ENCODE measurements at regions not wholly inside any gene's neighbourhood (a gene's known extent, or its start where the extent isn't known, plus 50 kb on each side); places are given as distances from the start of the nearest gene placed in this dataset.

DNA sequence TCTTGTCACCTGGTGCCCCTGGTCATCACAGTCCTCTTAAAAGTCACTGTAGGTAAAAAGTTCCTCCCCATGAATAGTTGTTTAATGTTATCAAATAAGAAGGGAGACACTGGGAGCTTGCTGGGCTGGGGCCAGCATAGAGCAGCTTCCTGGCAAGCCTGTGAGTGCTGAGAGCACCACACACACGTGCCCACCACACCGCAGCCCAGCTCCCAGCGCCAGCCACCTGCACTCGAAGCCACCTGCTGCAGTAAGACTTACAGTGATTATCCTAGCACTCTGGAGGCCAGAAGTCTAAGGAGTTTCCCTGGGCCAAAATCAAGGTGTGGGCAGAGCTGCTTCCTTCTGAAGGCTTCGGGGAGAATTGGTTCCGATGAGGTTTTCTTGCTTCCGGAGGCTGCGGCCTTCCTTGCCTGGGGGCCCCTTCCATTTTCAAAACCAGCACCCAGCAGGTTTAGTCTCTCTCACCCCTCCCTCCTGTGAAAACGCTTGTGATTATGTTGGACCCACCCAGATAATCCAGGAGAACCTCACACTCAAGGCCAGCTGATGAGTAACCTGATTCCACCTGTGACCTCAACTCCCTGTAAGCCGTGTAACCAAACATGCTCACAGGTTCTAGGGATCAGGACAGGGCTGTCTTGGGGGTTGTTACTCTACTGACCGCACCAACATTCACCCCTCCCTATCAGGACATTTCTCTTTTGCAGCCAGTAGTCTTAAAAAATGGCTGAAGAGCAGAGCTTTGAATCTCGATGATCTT, 687.2 kb downstream of the TBC1D22A start:
- H3K9me3 ChIP-seq = peaks cover 0 to 16% (median 0%) of the 10 kb centered on the region in 4 donors
- no peak overlapping the region for H3K4me3 ChIP-seq
- H3K36me3 ChIP-seq = no peaks in the 10 kb centered on the region
- H3K27ac ChIP-seq = no peak overlapping the region
- no peaks in the 10 kb centered on the region for H3K27me3 ChIP-seq
- WGBS, 2 donors = 78 to 83% methylated on average over 12 of the region's 12 CpGs
- no peak for DNase-seq (ENCODE audit: low spot score in 2 of 2)
- no peaks in the 10 kb centered on the region for H3K4me1 ChIP-seq
- TF ChIP-seq, protein P1, sequence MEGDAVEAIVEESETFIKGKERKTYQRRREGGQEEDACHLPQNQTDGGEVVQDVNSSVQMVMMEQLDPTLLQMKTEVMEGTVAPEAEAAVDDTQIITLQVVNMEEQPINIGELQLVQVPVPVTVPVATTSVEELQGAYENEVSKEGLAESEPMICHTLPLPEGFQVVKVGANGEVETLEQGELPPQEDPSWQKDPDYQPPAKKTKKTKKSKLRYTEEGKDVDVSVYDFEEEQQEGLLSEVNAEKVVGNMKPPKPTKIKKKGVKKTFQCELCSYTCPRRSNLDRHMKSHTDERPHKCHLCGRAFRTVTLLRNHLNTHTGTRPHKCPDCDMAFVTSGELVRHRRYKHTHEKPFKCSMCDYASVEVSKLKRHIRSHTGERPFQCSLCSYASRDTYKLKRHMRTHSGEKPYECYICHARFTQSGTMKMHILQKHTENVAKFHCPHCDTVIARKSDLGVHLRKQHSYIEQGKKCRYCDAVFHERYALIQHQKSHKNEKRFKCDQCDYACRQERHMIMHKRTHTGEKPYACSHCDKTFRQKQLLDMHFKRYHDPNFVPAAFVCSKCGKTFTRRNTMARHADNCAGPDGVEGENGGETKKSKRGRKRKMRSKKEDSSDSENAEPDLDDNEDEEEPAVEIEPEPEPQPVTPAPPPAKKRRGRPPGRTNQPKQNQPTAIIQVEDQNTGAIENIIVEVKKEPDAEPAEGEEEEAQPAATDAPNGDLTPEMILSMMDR (IDR thresholded peaks at IDR 0.05) = no peak
- TF ChIP-seq EP300 (IDR thresholded peaks at IDR 0.05) (no peak), POLR2A (IDR thresholded peaks at IDR 0.05) (no peak)

DNA sequence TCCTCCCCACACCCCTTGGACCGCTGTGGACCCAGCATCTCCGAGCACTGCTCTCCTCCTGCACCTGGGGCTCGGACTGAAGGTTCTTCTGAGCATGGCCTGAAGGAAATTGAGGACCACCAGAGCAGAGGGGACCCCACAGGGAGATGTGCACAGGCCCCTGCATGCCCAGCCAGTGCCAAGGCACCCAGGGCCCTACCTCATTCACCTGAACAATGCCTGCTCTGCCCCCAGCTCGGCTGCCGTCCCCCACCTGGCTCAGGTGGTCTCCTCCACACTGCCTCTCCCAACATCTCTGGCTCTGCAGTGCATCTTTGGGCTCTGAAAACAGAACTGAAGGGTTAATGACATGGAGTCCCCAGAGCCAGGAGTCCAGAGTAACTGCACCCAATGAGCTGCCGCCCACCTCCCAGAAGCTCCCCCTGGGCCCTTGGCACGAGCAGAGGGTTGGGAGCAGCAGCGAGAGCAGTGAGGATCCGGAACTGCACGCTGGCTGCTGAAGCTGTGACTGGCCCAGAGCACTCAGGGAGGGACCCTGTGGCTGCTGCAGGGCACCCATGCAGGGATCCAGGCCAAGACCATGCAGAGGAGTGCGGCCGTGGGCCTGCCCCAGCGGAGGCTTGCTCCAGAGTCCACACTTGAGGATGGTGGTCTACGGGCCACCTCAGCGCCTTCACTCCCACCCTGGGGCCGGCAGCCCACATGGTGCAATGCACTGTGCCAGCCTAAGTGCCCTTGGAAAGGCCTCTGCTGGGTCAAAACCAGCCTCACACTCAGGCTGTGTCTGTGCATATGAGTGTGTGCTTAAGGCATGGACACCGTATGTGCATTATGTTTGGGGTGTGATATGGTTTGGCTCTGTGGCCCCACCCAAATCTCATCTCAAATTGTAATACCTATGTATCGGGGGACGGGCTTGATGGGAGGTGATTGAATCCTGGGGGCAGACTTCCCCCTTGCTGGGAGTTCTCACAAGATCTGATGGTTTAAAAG, 686.1 kb downstream of the TBC1D22A start:
- TF ChIP-seq POLR2A (IDR thresholded peaks at IDR 0.05) (no peak), EP300 (IDR thresholded peaks at IDR 0.05) (no peak)
- TF ChIP-seq, protein P1 (IDR thresholded peaks at IDR 0.05) = no peak
- H3K4me1 ChIP-seq = no peaks in the 10 kb centered on the region
- WGBS, 2 donors = 77 to 86% methylated on average over 9 to 10 of the region's 19 CpGs
- H3K9me3 ChIP-seq = peaks cover 0 to 11% (median 0%) of the 10 kb centered on the region in 4 donors
- H3K36me3 ChIP-seq = no peaks in the 10 kb centered on the region
- H3K4me3 ChIP-seq = no peak overlapping the region
- H3K27ac ChIP-seq = no peak overlapping the region
- DNase-seq (ENCODE audit: low spot score in 2 of 2) = no peak
- H3K27me3 ChIP-seq = no peaks in the 10 kb centered on the region

DNA sequence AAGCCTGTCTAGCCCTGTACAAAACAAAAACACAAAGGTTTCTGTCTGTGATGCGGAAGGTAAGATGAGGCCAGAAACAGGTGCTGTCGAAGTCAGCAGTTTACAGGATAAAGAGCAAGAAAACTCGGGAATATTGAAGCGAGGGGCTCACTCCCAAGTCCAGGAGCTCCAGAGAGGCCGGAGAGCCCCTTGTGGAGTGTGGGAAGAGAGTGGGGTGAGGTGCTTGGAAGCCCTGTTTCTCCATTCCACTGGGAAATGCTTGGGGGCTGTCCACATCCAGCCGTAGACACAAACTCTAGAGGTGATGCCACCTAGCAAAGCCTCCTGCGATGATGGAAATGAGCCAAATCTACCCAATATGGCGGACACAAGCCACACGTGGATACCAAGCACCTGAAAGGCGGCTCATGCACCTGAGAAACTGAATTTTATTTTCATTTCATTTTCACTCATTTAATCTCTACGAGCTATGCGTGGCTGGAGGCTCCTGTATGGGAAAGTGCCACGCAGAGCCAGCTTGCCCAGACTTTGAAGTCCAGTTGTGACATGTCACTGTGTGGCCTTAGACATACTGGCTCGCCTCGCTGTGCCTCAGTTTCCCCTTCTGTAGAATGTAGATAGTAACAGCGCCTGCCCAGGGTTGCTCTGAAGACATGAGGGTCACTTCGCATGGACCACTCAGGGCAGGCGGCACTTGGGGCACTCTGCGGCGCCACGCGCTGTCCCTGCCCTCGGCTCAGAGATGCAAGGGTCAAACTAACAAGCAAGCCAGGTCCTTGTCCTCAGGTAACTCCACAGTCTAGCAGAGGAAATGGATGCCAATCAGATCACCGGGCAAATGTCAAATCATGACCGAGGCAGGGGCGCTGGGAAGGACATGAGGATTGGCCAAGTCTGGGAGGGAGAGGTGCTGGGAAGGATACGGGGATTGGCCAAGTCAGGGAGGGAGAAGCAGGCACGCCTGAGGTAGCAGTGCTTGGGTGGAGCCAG, 684.7 kb downstream of the TBC1D22A start:
- H3K36me3 ChIP-seq = no peaks in the 10 kb centered on the region
- 89 to 92% methylated on average over 28 of the region's 28 CpGs for WGBS, 2 donors
- DNase-seq (ENCODE audit: low spot score in 2 of 2) = no peak
- H3K9me3 ChIP-seq = peaks cover 0 to 18% (median 0%) of the 10 kb centered on the region in 4 donors
- H3K4me3 ChIP-seq = no peak overlapping the region
- no peaks in the 10 kb centered on the region for H3K4me1 ChIP-seq
- no peak overlapping the region for H3K27ac ChIP-seq
- TF ChIP-seq EP300 (IDR thresholded peaks at IDR 0.05) (no peak), POLR2A (IDR thresholded peaks at IDR 0.05) (no peak)
- TF ChIP-seq, protein P1 (IDR thresholded peaks at IDR 0.05) = no peak
- no peaks in the 10 kb centered on the region for H3K27me3 ChIP-seq

DNA sequence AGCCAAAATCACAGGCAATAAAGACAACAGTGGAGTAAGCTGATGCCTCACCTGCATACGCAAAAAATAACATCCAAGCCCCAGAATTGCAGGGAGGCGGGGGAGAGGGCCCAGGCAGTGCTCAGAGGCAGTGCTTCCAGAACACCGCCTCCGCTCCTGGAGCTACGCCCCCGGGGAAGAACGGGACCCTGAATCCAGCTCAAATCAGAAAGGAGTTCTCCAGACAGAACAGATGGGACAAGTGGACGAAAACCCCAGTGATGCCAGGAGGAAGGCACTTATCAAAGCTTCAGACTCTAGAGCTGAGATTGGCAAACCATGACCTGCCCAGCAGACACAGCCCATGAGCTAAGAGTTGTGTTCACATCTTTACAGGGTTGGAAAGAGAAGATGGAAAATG, 683.9 kb downstream of the TBC1D22A start:
- Histone ChIP-seq H3K27ac (no peak overlapping the region), H3K4me3 (no peak overlapping the region), H3K9me3 (peaks cover 0 to 24% (median 0%) of the 10 kb centered on the region in 4 donors), H3K36me3 (no peaks in the 10 kb centered on the region), H3K27me3 (no peaks in the 10 kb centered on the region), H3K4me1 (no peaks in the 10 kb centered on the region)
- no peak for DNase-seq (ENCODE audit: low spot score in 2 of 2)
- 77 to 87% methylated on average over 8 of the region's 8 CpGs for WGBS, 2 donors
- TF ChIP-seq EP300 (IDR thresholded peaks at IDR 0.05) (no peak), POLR2A (IDR thresholded peaks at IDR 0.05) (no peak)
- TF ChIP-seq, protein P1 (IDR thresholded peaks at IDR 0.05) = no peak

All from tibial nerve (tissue), 4 donors.